ENCODE measurements at regions not wholly inside any gene's neighbourhood (a gene's known extent, or its start where the extent isn't known, plus 50 kb on each side); places are given as distances from the start of the nearest gene placed in this dataset.

DNA sequence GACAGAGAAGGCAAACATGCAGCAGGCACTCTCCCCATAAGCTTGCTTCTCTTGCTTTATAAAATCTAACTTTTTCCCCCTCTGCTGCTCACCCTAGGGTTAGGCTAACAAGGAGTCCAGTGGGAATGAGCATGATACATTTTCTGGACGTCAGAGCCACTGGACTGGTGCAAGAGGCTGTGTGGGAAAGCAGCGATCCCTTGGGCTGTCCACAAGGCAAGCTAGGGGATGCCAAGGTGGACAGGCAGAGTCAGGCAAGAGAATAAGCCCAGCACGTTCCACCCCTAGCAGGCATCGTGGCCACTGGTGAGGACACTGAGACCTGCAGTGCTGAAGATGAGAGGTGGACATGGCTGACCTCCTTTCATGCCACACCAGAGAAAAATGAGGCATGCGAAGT is 290.9 kb upstream of the ZMIZ1 start:
- 68 to 90% (median 84%) methylated on average over 5 of the region's 5 CpGs for WGBS, 4 donors
- no peaks in the 10 kb centered on the region for H3K9me3 ChIP-seq (replicated peaks in 1 of 3)
- H3K36me3 ChIP-seq (replicated peaks in 1 of 2): no peaks in the 10 kb centered on the region
- intact Hi-C loops (cut with DNase I): no loop called here
- DNase-seq: no peak
- no peaks in the 10 kb centered on the region for H3K27me3 ChIP-seq
- TF ChIP-seq, protein P1, sequence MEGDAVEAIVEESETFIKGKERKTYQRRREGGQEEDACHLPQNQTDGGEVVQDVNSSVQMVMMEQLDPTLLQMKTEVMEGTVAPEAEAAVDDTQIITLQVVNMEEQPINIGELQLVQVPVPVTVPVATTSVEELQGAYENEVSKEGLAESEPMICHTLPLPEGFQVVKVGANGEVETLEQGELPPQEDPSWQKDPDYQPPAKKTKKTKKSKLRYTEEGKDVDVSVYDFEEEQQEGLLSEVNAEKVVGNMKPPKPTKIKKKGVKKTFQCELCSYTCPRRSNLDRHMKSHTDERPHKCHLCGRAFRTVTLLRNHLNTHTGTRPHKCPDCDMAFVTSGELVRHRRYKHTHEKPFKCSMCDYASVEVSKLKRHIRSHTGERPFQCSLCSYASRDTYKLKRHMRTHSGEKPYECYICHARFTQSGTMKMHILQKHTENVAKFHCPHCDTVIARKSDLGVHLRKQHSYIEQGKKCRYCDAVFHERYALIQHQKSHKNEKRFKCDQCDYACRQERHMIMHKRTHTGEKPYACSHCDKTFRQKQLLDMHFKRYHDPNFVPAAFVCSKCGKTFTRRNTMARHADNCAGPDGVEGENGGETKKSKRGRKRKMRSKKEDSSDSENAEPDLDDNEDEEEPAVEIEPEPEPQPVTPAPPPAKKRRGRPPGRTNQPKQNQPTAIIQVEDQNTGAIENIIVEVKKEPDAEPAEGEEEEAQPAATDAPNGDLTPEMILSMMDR (IDR thresholded peaks at IDR 0.05): no peak
- no peak for TF ChIP-seq POLR2A (IDR thresholded peaks at IDR 0.05)
- H3K4me1 ChIP-seq (replicated peaks in 1 of 2): peaks cover 0 to 14% of the 10 kb centered on the region in 2 donors
- H3K4me3 ChIP-seq: no peak overlapping the region
- peak overlapping the region in 2 of 5 donors; percentile 24 for H3K27ac ChIP-seq

DNA sequence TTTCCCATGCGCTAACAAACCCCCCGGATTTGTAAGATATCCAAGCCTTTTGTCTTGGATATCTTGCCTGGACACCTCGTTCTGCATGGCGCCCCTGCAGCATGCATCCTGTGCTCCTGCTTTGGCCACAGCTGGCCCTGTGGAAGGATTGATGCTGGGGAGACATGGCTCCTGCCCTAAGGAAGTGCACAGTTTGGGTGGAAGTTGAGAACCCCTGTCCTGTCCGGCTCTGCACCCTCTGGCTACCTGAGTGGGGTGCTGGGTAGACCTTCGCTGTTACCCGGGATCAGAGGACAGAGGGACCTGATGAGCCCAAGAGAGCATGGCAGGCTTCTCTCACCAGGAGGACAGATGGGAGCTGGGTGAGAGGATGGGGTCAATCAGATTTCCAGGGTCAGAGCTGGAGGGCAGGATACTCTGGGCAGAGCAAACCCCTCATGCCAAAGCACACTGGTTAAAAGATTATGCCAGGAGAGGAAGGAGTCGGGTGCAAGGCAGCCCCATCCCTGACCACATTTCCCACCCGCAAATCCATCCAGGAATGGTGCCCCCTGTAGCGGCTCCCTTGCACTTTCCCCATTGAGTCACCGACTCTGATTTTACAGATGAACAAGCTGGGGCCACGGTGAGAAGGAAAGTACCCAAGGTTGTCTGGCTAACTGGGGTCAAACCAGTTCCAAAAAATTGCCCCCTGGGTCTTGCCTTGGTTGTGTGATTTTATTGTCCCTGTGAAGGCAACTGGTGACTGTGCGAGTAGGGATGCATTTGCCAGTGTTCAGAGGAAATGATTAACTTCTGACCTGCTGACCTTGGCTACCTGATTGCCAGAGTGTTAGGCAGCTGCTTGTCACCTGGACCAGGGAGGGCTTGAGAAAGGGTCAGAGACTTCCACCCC is 290.1 kb upstream of the ZMIZ1 start:
- DNase-seq: no peak
- Histone ChIP-seq H3K27me3 (no peaks in the 10 kb centered on the region), H3K27ac (no peak overlapping the region), H3K9me3 (replicated peaks in 1 of 3) (no peaks in the 10 kb centered on the region), H3K4me3 (no peak overlapping the region), H3K4me1 (replicated peaks in 1 of 2) (peaks cover 0 to 14% of the 10 kb centered on the region in 2 donors), H3K36me3 (replicated peaks in 1 of 2) (no peaks in the 10 kb centered on the region)
- intact Hi-C loops (cut with DNase I): no loop called here
- TF ChIP-seq POLR2A (IDR thresholded peaks at IDR 0.05): no peak
- TF ChIP-seq, protein P1 (IDR thresholded peaks at IDR 0.05): no peak
- 84 to 89% (median 86%) methylated on average over 9 to 13 of the region's 13 CpGs for WGBS, 4 donors

DNA sequence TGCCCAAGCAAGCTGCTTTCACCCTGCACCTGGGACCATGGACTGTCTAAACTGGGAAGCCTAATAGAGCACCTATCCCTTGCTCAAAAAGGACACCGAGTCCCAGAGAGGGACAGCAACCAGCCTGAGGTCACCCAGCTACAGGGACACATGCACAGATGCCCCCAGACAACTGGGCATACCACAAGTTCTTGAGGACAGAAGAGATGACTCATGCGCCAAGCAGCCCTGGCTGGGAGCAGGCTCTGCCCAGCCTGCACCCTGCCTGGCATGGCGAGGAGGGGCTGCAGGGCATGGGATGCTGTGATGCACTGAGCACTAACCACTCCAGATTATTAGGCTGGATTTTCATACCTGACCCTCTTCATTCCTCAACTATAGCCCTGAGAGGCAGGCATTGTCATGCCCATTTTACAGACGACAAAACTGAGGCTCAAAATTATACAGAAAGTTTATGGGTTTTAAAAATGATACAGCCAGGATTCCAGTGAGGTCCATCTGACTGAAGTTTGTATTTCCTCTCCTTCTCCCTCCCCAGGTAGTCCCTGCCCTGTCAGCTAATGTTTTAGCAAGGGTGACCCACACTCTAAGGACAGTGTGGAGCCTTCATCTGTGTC is 289.3 kb upstream of the ZMIZ1 start:
- H3K9me3 ChIP-seq (replicated peaks in 1 of 3): no peaks in the 10 kb centered on the region
- 70 to 81% (median 78%) methylated on average over 3 to 4 of the region's 4 CpGs for WGBS, 4 donors
- intact Hi-C loops (cut with DNase I): no loop called here
- H3K36me3 ChIP-seq (replicated peaks in 1 of 2): no peaks in the 10 kb centered on the region
- H3K4me3 ChIP-seq: no peak overlapping the region
- H3K27me3 ChIP-seq: no peaks in the 10 kb centered on the region
- peaks cover 0 to 14% of the 10 kb centered on the region in 2 donors for H3K4me1 ChIP-seq (replicated peaks in 1 of 2)
- H3K27ac ChIP-seq: no peak overlapping the region
- TF ChIP-seq POLR2A (IDR thresholded peaks at IDR 0.05): no peak
- TF ChIP-seq, protein P1 (IDR thresholded peaks at IDR 0.05): no peak
- no peak for DNase-seq

DNA sequence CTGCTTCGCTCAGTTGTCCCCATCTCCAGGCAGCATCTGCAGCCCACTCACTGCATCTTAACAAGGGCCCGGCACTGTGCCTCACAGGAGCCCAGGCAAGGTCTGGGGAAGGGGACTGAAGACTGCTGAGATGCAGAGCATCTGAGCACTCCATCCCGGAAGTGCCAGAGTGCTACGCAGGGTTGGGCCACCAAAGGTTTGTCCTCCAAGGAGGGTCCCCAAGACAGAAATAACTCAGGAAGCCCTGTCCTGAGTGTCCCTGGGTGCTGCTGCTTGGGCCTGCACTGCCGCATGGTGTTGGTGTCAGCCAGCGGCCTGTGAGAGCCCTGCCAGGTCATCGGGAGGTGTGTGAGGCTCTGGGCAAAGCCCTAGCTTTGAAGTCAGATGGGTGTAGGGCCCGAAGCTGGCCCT is 288.2 kb upstream of the ZMIZ1 start:
- H3K27me3 ChIP-seq: no peaks in the 10 kb centered on the region
- H3K27ac ChIP-seq: no peak overlapping the region
- H3K4me3 ChIP-seq: no peak overlapping the region
- WGBS, 4 donors: 94 to 98% (median 96%) methylated on average over 4 to 8 of the region's 8 CpGs
- TF ChIP-seq, protein P1 (IDR thresholded peaks at IDR 0.05): no peak
- TF ChIP-seq POLR2A (IDR thresholded peaks at IDR 0.05): no peak
- no peaks in the 10 kb centered on the region for H3K9me3 ChIP-seq (replicated peaks in 1 of 3)
- no peak for DNase-seq
- peaks cover 0 to 14% of the 10 kb centered on the region in 2 donors for H3K4me1 ChIP-seq (replicated peaks in 1 of 2)
- no peaks in the 10 kb centered on the region for H3K36me3 ChIP-seq (replicated peaks in 1 of 2)
- intact Hi-C loops (cut with DNase I): no loop called here
